ENCODE measurements at regions not wholly inside any gene's neighbourhood (a gene's known extent, or its start where the extent isn't known, plus 50 kb on each side); places are given as distances from the start of the nearest gene placed in this dataset.
"Not testable (repeated sequence)": the region's sequence is repeated elsewhere in the genome, so short reads cannot be mapped to it uniquely, and the experiment has no call there.

DNA sequence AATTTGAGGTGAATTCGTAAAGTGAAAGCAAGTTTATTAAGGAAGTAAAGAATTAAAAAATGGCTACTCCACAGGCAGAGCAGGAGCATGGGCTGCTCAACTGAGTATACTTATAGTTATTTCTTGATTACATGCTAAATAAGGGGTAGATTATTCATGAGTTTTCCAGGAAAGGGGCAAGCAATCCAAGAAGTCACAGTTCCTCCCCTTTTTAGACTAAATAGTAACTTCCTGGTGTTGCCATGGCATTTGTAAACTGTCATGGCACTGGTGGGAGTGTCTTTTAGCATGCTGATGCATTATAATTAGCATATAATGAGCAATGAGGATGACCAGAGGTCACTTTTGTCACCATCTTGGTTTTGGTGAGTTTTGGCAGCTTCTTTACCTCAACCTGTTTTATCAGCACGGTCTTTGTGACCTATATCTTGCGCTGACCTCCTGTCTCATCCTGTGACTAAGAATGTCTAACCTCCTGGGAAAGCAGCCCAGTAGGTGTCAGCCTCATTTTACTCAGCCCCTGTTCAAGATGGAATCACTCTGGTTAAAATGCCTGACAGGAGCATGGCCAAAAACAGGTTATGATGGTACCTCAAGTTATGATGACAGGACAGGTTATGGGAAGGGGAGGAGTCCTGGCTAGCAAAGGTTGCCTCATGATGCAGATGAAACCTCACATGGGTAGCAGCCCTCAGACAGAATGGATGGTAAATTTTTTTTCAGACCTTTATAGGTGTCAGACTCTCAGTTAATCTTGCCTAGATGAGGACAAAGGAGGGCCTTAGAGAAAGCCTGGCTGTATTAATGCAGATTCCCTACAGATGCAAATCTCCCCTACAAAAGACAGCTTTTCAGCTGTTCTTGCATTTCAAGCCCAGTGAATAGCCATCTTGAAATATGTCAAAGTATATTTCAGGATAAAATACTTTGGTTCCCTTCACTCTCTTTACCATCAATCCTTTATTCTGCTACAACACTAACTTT, 49.7 kb downstream of the SIPA1L2 start:
- no peak for DNase-seq (ENCODE audit: low read depth)

DNA sequence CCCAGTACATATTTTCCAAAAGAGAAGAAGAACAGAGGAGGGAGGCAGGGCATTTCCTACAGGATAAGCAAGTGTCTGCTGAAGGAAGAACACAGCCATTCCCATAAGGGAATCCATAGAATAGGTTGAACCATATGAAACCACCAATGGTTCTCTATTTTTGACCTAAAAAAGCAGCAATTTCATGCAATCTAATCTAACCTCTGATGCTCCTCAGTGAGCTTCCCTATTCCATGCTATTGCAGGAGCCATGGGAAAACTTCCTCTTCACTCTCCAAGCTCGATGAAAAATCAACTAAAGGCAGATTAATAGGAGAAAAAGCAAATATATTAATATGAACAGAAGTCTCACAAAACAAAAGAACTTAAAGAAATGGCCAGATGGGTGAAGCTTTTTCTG, 50.5 kb downstream of the SIPA1L2 start:
- DNase-seq (ENCODE audit: low read depth): no peak

DNA sequence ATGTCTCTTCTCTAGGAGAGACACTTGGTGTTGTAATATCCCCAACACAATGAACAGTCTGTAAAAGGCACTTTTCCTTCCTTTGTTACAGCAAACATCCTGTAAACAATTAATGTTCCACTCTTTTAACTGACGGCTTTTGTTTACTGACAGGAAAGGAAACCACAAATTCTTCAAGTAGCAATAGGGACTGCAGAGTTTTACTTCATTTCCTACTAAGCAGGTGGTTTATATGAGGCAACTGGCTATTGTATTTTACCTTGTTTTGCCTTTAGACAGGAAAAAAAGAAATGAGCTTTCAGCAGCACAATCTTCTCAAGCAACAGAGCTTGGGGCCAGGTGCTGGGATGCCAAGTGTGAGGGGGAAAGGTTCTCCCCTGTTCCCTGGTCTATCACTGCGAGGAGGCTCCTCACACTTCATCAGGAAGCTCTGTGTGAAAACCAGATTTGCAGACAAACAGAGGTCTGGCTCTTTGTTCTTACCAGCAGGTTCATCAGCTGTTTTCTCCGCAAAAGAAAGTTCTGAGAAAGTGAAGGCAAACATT, 51.2 kb downstream of the SIPA1L2 start:
- DNase-seq (ENCODE audit: low read depth): no peak

DNA sequence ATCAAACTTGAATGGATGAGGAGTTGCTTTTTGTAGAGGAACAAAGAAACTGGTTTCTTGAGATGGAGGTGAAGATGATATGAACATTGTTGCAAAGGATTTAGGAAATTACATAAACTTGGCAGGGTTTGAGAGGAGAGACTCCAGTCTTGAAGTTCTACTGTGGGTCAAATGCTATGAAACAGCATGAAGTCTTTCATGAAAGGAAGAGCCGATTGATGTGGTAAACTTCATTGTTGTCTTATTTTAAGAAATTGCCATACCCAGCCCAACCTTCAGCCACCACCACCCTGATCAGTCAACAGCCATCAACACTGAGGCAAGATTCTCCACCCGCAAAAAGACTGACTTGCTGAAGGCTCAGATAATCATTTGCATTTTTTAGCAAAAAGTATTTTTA, 52.2 kb downstream of the SIPA1L2 start:
- no peak for DNase-seq (ENCODE audit: low read depth)

DNA sequence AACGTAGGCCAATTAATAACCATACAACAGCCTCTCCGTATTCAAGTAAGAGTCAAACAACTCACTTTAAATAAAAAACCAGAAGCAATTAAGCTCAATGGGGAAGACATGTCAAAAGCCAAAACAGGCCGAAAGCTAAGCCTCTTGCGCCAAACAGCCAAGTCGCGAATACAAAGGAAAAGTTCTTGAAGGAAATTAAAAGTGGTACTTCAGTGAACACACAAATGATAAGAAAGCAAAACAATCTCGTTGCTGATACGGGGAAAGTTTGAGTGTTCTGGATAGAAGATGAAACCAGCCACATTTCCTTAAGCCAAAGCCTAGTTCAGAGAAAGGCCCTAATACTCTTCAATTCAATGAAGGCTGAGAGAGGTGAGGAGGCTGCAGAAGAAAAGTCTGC, 53.4 kb downstream of the SIPA1L2 start:
- DNase-seq (ENCODE audit: low read depth): no peak

DNA sequence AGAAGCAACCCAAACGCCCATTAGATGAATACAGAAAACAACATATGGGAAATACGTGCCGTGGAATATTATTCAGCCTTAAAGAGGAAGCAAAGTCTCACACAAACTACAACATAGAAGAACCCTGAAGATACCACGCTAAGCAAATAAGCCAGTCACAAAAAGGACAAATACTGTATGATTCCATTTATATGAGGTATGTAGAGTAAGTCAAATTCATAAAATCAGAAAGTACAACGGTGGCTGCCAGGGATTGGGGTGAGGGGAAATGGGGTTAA, 54.2 kb downstream of the SIPA1L2 start:
- DNase-seq (ENCODE audit: low read depth): no peak

DNA sequence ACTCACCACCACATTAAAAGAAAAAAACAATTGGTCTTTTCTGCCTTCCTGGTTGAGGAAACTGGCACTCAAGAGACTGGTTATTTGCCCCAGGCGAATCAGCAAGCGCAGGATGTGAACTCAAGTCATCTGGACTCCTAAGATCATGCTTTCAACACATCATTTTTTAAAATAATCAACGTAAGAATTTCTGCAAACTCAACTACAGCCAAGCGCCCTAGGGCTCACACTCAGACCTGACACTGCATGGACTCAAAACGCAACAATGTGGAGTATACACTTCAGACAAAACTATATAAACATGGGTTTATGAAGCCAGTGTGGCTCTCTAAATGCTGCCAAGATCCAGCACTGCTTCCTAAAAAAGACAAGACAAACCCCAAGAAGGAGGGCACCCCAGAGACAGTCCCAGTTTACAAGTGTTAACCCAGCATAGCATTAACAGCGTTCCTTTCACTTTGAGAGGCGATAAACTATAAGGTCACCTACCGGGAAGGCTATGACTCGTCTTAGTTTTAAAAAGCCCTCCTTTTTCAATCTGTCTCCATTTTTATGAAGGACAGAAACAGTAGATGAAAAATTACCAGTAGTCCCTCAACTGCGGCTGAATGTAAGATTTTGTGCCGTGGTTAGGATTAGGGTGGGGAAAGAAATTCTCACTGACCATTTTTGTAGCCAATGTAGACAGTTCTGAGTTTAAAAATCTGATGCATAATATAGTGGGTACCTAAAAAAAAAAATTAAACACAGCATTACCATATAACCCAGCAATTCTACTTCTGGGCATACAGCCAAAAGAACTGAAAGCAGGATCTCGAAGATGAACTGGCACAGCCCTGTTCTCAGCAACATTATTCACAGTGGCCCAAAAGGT, 54.8 kb downstream of the SIPA1L2 start:
- DNase-seq (ENCODE audit: low read depth): peak; percentile 32

DNA sequence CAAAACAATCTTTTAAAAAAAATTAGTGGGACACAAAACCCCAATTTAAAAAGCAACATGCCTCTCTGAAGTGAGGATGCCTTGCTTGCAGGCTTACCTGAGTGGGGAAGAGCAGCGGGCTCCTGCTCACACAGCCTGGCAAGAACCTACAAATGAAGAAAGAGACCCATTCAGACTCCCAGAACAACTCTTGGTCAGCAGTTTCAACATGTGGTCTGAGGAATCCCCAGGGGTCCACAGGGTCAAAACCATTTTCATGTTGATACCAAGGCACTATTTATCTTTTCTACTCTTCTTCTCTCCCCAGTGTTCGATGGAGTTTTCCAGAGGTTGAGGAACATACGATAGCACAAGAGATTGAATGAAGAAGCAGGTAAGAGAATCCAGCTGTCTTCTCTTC, 55.9 kb downstream of the SIPA1L2 start:
- DNase-seq (ENCODE audit: low read depth): no peak

DNA sequence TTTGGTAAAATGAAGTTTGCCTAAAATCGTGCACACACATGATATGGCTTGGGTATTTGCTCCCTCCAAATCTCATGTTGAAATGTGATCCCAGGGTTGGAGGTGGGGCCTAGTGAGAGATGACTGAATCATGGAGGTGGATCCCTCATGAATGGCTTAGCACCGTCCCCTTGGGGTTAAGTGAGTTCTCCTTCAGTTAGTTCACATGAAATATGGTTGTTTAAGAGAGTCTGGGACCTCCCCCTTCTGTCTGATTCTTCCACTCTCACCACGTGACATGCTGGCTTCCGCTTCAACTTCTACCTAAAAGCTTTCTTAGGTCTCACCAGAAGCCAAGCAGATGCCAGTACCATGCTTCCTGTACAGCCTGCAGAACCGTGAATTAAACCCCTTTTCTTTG, 58.4 kb downstream of the SIPA1L2 start:
- DNase-seq (ENCODE audit: low read depth): no peak

DNA sequence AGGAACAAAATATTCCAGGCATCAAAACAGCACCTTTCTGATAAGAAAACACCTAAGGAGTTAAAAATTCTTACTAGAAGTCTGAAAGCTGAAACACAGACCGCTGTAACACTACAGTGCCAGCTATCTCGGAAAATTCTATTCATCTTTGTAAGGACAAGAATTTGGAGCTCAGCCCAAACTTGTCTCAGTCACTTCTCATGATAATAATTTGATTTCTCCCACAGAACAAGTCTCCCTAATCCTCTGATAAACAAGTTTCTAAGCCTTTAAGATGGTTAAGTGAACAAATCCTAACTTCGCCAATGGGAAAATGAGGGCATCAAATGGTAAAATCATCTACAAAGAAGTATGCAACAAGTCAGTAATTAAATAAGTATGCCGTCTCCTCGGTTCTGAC, 59.9 kb downstream of the SIPA1L2 start:
- DNase-seq (ENCODE audit: low read depth): peak; percentile 19

DNA sequence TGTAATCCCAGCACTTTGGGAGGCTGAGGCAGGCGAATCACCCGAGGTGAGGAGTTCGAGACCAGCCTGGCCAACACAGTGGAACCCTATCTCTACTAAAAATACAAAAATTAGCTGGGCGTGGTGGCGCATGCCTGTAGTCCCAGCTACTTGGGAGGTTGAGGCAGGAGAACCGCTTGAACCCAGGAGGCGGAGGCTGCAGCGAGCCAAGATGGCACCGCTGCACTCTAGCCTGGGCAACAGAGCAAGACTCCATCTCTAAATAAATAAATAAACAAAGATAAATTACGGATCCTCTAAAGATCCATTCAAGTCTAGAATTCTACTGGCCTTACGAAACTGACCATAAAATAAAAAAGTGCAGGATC, 60.4 kb downstream of the SIPA1L2 start:
- not testable (repeated sequence) for DNase-seq (ENCODE audit: low read depth)

DNA sequence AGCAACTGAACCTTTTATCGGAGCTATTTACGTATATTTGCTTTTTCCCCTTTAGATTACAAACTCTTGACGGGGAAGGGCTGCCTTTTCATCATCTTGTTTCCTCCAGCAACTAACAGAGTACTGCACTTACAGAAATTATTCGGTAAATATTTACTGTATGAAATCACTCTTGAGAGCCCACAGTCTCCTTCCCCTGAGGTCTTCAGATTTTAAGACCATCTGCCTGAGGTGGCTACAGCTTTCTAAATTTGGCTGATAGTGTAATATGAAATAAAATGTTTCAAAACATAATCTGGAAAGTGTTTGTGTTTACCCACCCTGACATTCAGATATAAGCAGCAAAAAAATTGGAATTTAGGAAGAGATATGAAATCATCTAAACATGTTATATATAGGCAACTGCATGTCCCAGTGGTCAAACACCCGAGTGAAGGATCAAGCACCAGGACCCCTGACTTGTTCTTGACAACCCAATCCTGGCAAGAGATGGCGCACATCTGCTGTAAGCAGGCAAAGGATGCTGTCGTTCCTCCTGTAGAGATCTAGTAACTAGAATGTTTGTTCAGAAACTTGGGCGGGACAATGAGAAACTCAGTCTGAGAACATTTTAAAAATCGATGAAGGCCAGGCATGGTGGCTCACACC, 60.9 kb downstream of the SIPA1L2 start:
- DNase-seq (ENCODE audit: low read depth): no peak

DNA sequence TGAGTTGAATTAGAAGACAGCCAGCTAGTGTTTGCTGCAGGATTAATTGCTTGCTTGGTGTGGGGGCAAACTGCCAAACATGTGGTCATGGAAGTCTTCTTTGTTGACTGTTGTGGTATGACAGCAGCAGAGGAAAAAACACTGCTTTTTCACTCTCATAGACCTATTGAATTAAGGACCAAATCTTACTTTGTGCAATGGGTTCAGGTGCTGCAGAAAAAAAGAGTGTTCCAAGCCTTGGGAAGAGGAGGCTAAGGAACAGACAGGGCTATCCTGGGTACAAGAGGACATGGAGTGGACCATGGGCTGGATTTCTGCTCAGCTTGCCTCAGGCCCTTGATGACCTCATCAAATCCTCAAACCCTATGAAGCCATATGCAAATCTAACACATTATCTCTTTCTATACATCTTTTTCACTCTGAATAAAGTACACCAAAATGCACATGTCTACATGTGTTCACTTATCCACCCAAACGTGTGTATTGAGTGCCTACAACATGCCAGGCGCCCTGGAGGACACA, 61.5 kb downstream of the SIPA1L2 start:
- DNase-seq (ENCODE audit: low read depth): no peak

DNA sequence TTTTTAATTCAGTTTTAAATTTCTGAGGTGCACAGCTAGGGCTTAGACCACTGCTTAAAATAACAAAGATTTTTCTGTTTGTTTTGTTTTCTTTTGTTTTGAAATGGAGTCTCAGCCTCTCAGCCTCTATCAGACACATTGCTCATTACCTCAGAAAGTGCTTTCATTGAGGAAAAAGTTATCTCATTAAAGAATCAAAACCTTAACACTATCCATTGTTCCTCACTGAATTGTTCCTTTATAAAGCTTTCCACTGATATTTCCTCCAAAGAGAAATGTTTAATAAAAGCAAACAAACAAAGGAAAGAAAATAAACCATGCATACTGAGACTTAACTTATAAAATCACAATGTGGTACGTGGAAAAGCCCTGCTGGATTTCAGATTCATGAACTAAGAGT, 63.8 kb downstream of the SIPA1L2 start:
- DNase-seq (ENCODE audit: low read depth): no peak

DNA sequence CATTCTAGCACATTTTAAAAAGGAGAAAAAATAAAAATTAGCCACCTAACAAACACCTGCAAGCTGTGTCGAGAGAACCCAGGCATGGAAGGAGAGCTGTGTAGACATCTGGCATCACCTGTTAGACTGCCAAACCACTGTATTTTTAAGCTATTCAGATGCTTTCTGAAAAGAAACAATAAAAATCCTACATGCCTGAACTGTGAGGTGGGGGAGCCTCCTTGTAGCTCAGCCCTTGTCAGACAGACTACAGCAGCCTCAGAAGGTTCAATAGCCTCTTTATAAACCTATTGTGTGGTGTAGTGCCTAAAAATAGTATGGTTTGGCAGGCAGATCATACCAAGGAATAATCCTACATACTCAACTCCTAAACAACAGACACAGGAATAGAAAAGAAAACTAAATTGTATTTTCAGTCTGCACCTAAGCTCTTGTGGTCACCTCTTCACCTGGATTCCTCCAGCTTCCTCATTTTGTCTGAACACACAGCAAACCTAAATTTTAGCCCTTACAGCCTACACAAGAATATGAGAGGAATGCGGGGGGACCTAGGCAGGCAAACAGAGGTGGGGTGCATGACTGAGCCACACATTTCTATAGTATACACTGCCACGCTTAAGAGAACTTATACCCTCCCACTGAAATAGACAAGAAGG, 67.0 kb downstream of the SIPA1L2 start:
- no peak for DNase-seq (ENCODE audit: low read depth)

DNA sequence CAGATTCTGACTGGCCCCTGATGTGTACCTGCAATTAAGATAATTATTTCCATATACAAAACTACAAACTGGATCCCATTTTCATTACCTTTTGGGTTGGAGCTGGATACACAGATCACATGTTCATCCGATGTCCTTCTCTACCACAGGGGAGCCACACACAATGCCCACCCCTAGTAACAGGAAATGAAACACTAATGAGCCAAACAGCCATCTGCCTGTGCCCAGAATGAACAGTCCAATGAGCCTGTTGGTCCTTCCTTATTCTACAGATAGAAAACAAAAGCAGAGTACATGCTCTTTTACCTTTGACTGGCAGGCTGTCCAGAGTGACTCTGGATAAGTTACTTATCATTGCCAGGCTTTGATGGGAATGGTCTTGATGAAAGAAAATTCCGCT, 68.6 kb downstream of the SIPA1L2 start:
- DNase-seq (ENCODE audit: low read depth): no peak

DNA sequence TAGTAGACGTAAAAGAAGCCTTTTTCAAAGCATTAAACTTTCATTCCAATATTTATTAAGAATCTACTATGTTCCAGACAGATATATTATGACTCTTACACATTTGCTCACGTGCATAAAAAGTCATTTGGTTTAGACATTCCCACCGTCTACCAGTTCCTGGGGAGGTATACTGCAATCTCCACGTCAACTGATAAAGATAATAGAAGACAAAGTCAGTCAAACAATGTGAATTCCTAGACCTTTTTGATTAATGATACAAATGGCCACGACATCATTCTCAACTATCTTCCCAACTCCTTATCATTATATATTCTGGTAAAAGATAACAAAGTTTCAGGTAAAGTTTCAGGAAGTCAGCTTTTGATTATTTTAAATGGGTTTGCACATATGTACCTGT, 69.0 kb downstream of the SIPA1L2 start:
- DNase-seq (ENCODE audit: low read depth): no peak

DNA sequence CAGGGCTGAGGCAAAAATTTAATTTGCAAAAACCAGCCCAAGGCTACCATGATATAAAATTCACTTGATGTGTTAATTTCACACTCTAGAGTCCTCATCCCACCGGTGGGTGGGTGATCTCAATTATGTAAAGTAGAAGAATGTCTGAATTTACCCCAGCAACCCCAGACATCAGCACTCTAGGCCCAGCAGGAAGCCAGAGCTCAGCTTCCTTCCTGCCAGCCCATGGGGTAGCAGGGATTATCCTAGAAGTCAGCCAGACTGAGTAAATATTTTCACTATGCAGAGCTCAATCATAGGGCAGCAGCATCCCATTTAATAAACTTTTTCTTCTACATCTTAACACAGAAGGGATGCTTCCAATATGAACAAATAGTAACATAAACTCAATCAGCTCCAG, 71.0 kb downstream of the SIPA1L2 start:
- DNase-seq (ENCODE audit: low read depth): no peak

DNA sequence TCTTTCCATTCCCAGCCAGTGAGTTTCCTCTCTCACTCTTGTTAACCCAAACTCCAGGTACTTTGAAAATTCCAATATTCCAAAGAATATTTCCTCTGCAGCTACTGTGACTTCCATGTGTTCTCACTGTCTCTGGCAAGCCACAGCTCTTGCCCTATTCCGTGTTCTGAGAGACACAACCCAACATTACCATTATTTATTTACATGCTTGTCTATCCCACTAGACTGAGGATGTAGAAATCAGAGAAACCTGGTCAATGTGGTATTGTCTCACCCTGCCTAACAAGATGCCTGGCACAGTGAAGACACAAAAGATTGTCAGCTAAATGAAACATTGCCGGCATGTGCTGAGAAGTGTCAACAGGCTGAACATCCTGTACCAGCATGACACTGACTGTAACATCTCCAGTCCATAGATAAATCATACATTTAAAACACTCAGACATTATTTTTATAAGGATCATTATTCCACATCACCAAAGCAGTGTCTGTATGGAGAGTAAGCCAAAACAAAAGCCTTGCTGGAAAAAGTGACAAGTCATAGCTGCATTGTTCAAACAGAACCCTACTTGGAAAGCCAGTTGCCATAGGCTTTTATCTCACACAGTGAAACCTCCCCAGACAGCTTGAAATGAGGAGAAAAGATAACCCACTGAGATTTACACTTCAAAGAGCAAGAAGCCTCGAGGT, 72.3 kb downstream of the SIPA1L2 start:
- no peak for DNase-seq (ENCODE audit: low read depth)

DNA sequence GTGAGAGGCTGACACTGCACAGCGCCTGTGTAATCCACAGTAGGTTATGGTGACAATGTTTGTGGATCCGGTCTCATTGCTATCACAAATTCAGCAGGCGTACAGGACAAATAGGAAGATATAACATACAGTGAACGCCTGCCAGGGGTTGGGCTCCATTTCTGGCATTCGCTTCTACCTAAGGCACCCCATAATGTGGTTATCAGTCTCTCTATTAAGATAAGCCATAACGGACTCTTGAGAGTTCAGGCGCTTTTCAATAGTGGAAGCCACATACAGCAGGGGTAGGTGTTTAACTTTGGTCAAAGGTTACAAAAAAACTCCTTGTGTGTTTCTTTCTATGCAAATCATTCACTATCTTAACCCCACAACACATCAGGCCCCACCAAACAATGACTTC, 72.8 kb downstream of the SIPA1L2 start:
- no peak for DNase-seq (ENCODE audit: low read depth)

DNA sequence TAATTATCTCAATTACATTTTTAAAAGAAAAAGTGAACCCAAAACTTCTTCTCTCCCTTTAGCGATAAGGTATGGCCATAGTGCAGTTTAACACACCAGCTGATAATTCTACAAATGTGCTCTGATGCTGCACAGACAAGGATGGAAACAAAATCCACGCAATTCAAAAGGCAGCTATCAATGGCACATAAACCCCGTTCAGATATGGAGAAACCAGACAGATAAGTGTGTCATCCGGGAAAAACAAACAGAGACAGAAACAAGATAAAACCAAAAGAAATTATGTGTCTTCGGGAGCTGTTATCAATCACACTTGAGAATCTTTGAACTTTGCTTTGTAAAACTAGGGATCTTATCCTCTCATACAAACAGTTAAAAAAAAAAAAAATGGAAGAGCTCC, 73.6 kb downstream of the SIPA1L2 start:
- no peak for DNase-seq (ENCODE audit: low read depth)
